ENCODE measurements at regions not wholly inside any gene's neighbourhood (a gene's known extent, or its start where the extent isn't known, plus 50 kb on each side); places are given as distances from the start of the nearest gene placed in this dataset.

GRCh38 chr1:204736836-204737235, 51.3 kb upstream of the LRRN2 start:
- no peak for DNase-seq (ENCODE audit: low read depth)
- Histone ChIP-seq H3K36me3 (ENCODE audit: control insufficient read depth, insufficient read depth, low read length) (no peaks in the 10 kb centered on the region), H3K27me3 (ENCODE audit: control insufficient read depth, insufficient read depth, low read length) (peaks cover 5% of the 10 kb centered on the region), H3K4me3 (ENCODE audit: low read depth, low read length) (no peak overlapping the region)
- TF ChIP-seq, protein P1, sequence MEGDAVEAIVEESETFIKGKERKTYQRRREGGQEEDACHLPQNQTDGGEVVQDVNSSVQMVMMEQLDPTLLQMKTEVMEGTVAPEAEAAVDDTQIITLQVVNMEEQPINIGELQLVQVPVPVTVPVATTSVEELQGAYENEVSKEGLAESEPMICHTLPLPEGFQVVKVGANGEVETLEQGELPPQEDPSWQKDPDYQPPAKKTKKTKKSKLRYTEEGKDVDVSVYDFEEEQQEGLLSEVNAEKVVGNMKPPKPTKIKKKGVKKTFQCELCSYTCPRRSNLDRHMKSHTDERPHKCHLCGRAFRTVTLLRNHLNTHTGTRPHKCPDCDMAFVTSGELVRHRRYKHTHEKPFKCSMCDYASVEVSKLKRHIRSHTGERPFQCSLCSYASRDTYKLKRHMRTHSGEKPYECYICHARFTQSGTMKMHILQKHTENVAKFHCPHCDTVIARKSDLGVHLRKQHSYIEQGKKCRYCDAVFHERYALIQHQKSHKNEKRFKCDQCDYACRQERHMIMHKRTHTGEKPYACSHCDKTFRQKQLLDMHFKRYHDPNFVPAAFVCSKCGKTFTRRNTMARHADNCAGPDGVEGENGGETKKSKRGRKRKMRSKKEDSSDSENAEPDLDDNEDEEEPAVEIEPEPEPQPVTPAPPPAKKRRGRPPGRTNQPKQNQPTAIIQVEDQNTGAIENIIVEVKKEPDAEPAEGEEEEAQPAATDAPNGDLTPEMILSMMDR (IDR thresholded peaks at IDR 0.05; ENCODE audit: insufficient read depth, low read length, poor library complexity, severe bottlenecking): no peak

DNA sequence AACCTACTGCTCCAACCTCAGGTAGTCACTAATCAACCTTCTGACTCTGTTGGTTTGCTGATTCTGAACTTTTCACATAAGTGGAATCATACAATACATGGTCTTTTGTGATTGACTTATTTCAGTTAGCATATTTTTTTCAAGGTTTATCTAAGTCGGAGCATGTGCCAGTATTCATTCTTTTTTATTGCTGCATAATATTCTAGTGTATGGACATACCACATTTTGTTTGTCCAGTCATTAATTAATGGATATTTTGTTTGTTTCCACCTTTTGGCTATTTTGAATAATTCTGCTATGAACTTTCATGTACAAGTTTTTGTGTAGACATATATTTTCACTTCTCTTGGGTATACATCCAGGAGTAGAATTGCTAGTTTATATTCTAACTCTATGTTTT, 53.0 kb upstream of the LRRN2 start:
- no peak for DNase-seq (ENCODE audit: low read depth)
- Histone ChIP-seq H3K4me3 (ENCODE audit: low read depth, low read length) (no peak overlapping the region), H3K27me3 (ENCODE audit: control insufficient read depth, insufficient read depth, low read length) (peaks cover 6% of the 10 kb centered on the region), H3K36me3 (ENCODE audit: control insufficient read depth, insufficient read depth, low read length) (no peaks in the 10 kb centered on the region)
- TF ChIP-seq, protein P1 (IDR thresholded peaks at IDR 0.05; ENCODE audit: insufficient read depth, low read length, poor library complexity, severe bottlenecking): no peak

DNA sequence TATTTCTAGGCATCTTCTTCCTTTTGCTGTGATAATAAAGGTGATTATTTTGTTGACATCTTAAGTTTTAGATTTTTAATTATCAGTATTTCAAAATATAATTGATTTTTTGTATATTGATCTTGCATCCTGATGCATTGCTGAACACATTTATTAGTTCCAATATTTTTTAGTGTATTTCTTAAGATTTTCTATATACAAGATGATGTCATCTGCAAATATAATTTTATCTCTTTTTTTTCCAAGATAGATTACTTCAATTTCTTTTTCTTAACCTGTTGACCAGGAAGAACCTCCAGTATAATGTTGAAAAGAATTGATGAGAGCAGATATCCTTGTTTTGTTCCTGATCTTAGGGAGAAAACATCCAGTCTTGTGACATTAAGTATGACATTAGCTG, 54.8 kb upstream of the LRRN2 start:
- H3K36me3 ChIP-seq (ENCODE audit: control insufficient read depth, insufficient read depth, low read length): no peaks in the 10 kb centered on the region
- no peak overlapping the region for H3K4me3 ChIP-seq (ENCODE audit: low read depth, low read length)
- TF ChIP-seq, protein P1 (IDR thresholded peaks at IDR 0.05; ENCODE audit: insufficient read depth, low read length, poor library complexity, severe bottlenecking): no peak
- peaks cover 3% of the 10 kb centered on the region for H3K27me3 ChIP-seq (ENCODE audit: control insufficient read depth, insufficient read depth, low read length)
- no peak for DNase-seq (ENCODE audit: low read depth)

GRCh38 chr1:204741440-204741839, 55.9 kb upstream of the LRRN2 start:
- H3K36me3 ChIP-seq (ENCODE audit: control insufficient read depth, insufficient read depth, low read length): no peaks in the 10 kb centered on the region
- no peak for DNase-seq (ENCODE audit: low read depth)
- TF ChIP-seq, protein P1 (IDR thresholded peaks at IDR 0.05; ENCODE audit: insufficient read depth, low read length, poor library complexity, severe bottlenecking): no peak
- peaks cover 3% of the 10 kb centered on the region for H3K27me3 ChIP-seq (ENCODE audit: control insufficient read depth, insufficient read depth, low read length)
- no peak overlapping the region for H3K4me3 ChIP-seq (ENCODE audit: low read depth, low read length)

DNA sequence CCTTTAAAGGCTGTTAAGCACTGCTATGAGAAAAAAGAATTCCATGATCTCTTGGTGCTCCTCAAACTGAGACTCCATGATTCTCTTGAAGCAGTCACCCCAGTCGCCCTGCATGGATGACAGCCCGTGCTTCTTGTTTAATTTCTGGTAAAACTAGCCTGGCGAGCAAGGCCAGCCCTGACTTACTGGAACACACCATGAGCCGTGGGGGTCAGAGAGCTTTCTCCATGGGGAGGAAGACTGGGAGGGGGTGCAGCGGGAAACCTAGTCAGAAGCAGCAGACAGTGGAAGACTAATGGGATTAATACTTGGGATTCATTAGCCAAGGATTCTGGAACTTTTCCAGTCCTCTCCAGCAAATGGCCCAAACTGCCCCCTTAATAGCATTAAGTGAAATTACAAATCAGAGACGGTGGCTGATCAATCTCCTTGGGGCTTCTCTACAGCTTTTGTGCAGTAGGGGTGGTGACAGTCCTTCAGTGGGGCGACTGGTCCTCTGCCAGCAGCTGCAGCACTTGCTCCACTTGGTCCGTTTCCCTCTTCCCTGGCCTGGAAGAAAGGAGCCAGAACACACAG, 57.2 kb upstream of the LRRN2 start:
- Histone ChIP-seq H3K36me3 (ENCODE audit: control insufficient read depth, insufficient read depth, low read length) (no peaks in the 10 kb centered on the region), H3K4me3 (ENCODE audit: low read depth, low read length) (no peak overlapping the region), H3K27me3 (ENCODE audit: control insufficient read depth, insufficient read depth, low read length) (peaks cover 3% of the 10 kb centered on the region)
- TF ChIP-seq, protein P1 (IDR thresholded peaks at IDR 0.05; ENCODE audit: insufficient read depth, low read length, poor library complexity, severe bottlenecking): no peak
- DNase-seq (ENCODE audit: low read depth): no peak

GRCh38 chr1:204744107-204744779, 58.7 kb upstream of the LRRN2 start:
- no peak for DNase-seq (ENCODE audit: low read depth)
- Histone ChIP-seq H3K36me3 (ENCODE audit: control insufficient read depth, insufficient read depth, low read length) (no peaks in the 10 kb centered on the region), H3K4me3 (ENCODE audit: low read depth, low read length) (no peak overlapping the region), H3K27me3 (ENCODE audit: control insufficient read depth, insufficient read depth, low read length) (peaks cover 3% of the 10 kb centered on the region)
- TF ChIP-seq, protein P1 (IDR thresholded peaks at IDR 0.05; ENCODE audit: insufficient read depth, low read length, poor library complexity, severe bottlenecking): no peak

Measured in kidney epithelial cell (primary cell).